ENCODE measurements at regions not wholly inside any gene's neighbourhood (a gene's known extent, or its start where the extent isn't known, plus 50 kb on each side); places are given as distances from the start of the nearest gene placed in this dataset.

DNA sequence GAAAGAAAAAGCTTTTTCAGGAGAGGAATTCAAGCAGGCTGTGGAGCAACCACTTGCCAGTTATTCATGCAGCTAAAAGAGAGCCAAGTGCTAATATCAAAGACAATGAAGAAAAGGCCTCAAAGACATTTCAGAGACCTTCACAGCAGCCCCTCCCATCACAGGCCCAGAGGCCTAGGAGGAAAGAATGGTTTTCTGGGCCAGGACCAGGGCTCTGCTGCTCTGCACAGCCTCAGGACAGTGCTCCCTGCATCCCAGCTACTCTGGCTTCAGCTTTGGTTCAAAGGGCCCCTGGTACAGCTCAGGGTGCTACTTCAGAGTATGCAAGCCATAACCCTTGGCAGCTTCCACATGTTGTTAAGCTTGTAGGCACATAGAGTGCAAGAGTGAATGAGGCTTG, 119.5 kb downstream of the MSTN start:
- TF ChIP-seq, protein P1, sequence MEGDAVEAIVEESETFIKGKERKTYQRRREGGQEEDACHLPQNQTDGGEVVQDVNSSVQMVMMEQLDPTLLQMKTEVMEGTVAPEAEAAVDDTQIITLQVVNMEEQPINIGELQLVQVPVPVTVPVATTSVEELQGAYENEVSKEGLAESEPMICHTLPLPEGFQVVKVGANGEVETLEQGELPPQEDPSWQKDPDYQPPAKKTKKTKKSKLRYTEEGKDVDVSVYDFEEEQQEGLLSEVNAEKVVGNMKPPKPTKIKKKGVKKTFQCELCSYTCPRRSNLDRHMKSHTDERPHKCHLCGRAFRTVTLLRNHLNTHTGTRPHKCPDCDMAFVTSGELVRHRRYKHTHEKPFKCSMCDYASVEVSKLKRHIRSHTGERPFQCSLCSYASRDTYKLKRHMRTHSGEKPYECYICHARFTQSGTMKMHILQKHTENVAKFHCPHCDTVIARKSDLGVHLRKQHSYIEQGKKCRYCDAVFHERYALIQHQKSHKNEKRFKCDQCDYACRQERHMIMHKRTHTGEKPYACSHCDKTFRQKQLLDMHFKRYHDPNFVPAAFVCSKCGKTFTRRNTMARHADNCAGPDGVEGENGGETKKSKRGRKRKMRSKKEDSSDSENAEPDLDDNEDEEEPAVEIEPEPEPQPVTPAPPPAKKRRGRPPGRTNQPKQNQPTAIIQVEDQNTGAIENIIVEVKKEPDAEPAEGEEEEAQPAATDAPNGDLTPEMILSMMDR (IDR thresholded peaks at IDR 0.05 in 8 of 11, conservative IDR thresholded peaks at IDR 0.05 in 3 of 11) = no peak
- no peak for TF ChIP-seq POLR2AphosphoS5 (IDR thresholded peaks at IDR 0.05)
- no peak for TF ChIP-seq POLR2A (IDR thresholded peaks at IDR 0.05)
